ENCODE measurements at regions not wholly inside any gene's neighbourhood (a gene's known extent, or its start where the extent isn't known, plus 50 kb on each side); places are given as distances from the start of the nearest gene placed in this dataset.

- Histone ChIP-seq H3K9me3 (ENCODE audit: severe bottlenecking) (no peaks in the 10 kb centered on the region), H3K27ac (ENCODE audit: poor library complexity, severe bottlenecking) (no peak overlapping the region), H3K4me3 (ENCODE audit: severe bottlenecking) (no peak overlapping the region), H3K36me3 (ENCODE audit: low read depth) (no peaks in the 10 kb centered on the region), H3K4me1 (ENCODE audit: insufficient read depth, poor library complexity, severe bottlenecking) (no peaks in the 10 kb centered on the region), H3K27me3 (ENCODE audit: insufficient read depth, poor library complexity, severe bottlenecking) (no peaks in the 10 kb centered on the region)
- no peak for DNase-seq (ENCODE audit: low spot score)
- ATAC-seq (ENCODE audit: low read depth): no peak
- TF ChIP-seq CTCF (IDR thresholded peaks at IDR 0.05; ENCODE audit: poor library complexity, severe bottlenecking): no peak
Measured at GRCh38 chr18:65398347-65399075, 352.3 kb upstream of the CDH7 start.

DNA sequence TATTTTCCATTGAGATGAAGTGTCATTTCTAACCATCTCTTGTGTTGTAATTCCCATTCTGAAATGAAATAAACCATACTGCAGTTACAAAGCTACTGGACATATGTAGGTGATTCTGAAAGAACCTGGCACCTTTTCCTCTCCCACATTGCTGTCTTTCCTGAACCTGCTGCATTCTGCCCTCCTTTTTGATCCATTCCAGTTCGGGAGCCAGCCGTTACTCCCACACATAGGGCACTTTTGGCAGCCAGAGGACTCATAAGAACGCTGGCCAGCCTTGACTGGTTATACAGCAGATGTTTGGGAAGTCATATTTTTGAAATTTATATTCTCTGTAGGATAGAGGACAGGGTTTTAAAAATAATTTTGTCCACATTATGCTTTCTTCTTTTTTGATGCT is 369.8 kb upstream of the CDH7 start:
- DNase-seq (ENCODE audit: low spot score) (no peak), ATAC-seq (ENCODE audit: low read depth) (no peak)
- TF ChIP-seq CTCF (IDR thresholded peaks at IDR 0.05; ENCODE audit: poor library complexity, severe bottlenecking): no peak
- H3K27me3 ChIP-seq (ENCODE audit: insufficient read depth, poor library complexity, severe bottlenecking): no peaks in the 10 kb centered on the region
- no peaks in the 10 kb centered on the region for H3K36me3 ChIP-seq (ENCODE audit: low read depth)
- H3K4me1 ChIP-seq (ENCODE audit: insufficient read depth, poor library complexity, severe bottlenecking): no peaks in the 10 kb centered on the region
- H3K9me3 ChIP-seq (ENCODE audit: severe bottlenecking): no peaks in the 10 kb centered on the region
- no peak overlapping the region for H3K27ac ChIP-seq (ENCODE audit: poor library complexity, severe bottlenecking)
- H3K4me3 ChIP-seq (ENCODE audit: severe bottlenecking): no peak overlapping the region

GRCh38 chr18:65380571-65380970 is 370.2 kb upstream of the CDH7 start:
- no peak for DNase-seq (ENCODE audit: low spot score)
- no peak overlapping the region for H3K4me3 ChIP-seq (ENCODE audit: severe bottlenecking)
- no peaks in the 10 kb centered on the region for H3K9me3 ChIP-seq (ENCODE audit: severe bottlenecking)
- H3K27ac ChIP-seq (ENCODE audit: poor library complexity, severe bottlenecking): no peak overlapping the region
- no peaks in the 10 kb centered on the region for H3K36me3 ChIP-seq (ENCODE audit: low read depth)
- ATAC-seq (ENCODE audit: low read depth): no peak
- TF ChIP-seq CTCF (IDR thresholded peaks at IDR 0.05; ENCODE audit: poor library complexity, severe bottlenecking): no peak
- no peaks in the 10 kb centered on the region for H3K4me1 ChIP-seq (ENCODE audit: insufficient read depth, poor library complexity, severe bottlenecking)
- no peaks in the 10 kb centered on the region for H3K27me3 ChIP-seq (ENCODE audit: insufficient read depth, poor library complexity, severe bottlenecking)

DNA sequence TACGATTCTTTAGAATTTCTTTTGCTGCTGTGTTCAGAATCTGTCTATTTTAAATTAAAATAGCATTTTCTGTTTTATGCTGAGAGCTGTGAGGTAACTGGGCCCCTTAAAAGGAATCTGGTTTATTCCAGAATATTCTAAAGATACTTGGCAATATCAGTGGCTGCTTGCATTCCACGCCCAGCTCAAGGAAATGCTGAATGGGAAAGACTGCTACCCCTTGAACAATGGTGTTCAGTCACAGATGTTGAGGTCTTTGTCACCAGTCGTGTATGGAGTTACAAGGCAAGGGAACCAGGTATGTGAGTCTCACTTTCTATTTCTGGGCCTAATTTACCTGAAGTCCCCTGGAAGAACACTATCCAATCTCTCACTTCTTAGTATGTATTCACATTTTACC is 377.9 kb upstream of the CDH7 start:
- Histone ChIP-seq H3K27me3 (ENCODE audit: insufficient read depth, poor library complexity, severe bottlenecking) (no peaks in the 10 kb centered on the region), H3K4me3 (ENCODE audit: severe bottlenecking) (no peak overlapping the region), H3K36me3 (ENCODE audit: low read depth) (no peaks in the 10 kb centered on the region), H3K27ac (ENCODE audit: poor library complexity, severe bottlenecking) (no peak overlapping the region), H3K4me1 (ENCODE audit: insufficient read depth, poor library complexity, severe bottlenecking) (no peaks in the 10 kb centered on the region), H3K9me3 (ENCODE audit: severe bottlenecking) (no peaks in the 10 kb centered on the region)
- no peak for TF ChIP-seq CTCF (IDR thresholded peaks at IDR 0.05; ENCODE audit: poor library complexity, severe bottlenecking)
- ATAC-seq (ENCODE audit: low read depth) (no peak), DNase-seq (ENCODE audit: low spot score) (no peak)

- TF ChIP-seq CTCF (IDR thresholded peaks at IDR 0.05; ENCODE audit: poor library complexity, severe bottlenecking): no peak
- DNase-seq (ENCODE audit: low spot score): no peak
Measured at GRCh38 chr18:65365245-65365980, 385.4 kb upstream of the CDH7 start.

More at GRCh38 chr18:65365245-65365980, 385.4 kb upstream of the CDH7 start:
- H3K9me3 ChIP-seq (ENCODE audit: severe bottlenecking): no peaks in the 10 kb centered on the region
- no peaks in the 10 kb centered on the region for H3K36me3 ChIP-seq (ENCODE audit: low read depth)
- no peaks in the 10 kb centered on the region for H3K4me1 ChIP-seq (ENCODE audit: insufficient read depth, poor library complexity, severe bottlenecking)
- H3K27me3 ChIP-seq (ENCODE audit: insufficient read depth, poor library complexity, severe bottlenecking): no peaks in the 10 kb centered on the region
- no peak overlapping the region for H3K27ac ChIP-seq (ENCODE audit: poor library complexity, severe bottlenecking)
- no peak overlapping the region for H3K4me3 ChIP-seq (ENCODE audit: severe bottlenecking)
- ATAC-seq (ENCODE audit: low read depth): no peak

All from RWPE2 (cell line).